ENCODE measurements at regions not wholly inside any gene's neighbourhood (a gene's known extent, or its start where the extent isn't known, plus 50 kb on each side); places are given as distances from the start of the nearest gene placed in this dataset.

GRCh38 chr20:16124911-16125776 is 448.1 kb downstream of the KIF16B start:
- TF ChIP-seq CTCF (IDR thresholded peaks at IDR 0.05; ENCODE audit: insufficient read depth, low read depth, low read length): no peak
- CTCF ChIA-PET: no interaction called here
- Histone ChIP-seq H3K27me3 (ENCODE audit: control insufficient read depth, insufficient read depth, low read length) (no peaks in the 10 kb centered on the region), H3K36me3 (ENCODE audit: control insufficient read depth, insufficient read depth, low read length) (no peaks in the 10 kb centered on the region), H3K4me3 (ENCODE audit: low read depth, low read length) (no peak overlapping the region)
- POLR2A ChIA-PET: no interaction called here
- DNase-seq (ENCODE audit: low read depth): no peak

GRCh38 chr20:16124491-16124890 is 448.8 kb downstream of the KIF16B start:
- ChIA-PET POLR2A (no interaction called here), CTCF (no interaction called here)
- no peaks in the 10 kb centered on the region for H3K27me3 ChIP-seq (ENCODE audit: control insufficient read depth, insufficient read depth, low read length)
- no peak for DNase-seq (ENCODE audit: low read depth)
- H3K36me3 ChIP-seq (ENCODE audit: control insufficient read depth, insufficient read depth, low read length): no peaks in the 10 kb centered on the region
- TF ChIP-seq CTCF (IDR thresholded peaks at IDR 0.05; ENCODE audit: insufficient read depth, low read depth, low read length): no peak
- H3K4me3 ChIP-seq (ENCODE audit: low read depth, low read length): no peak overlapping the region

- DNase-seq (ENCODE audit: low read depth): no peak
- POLR2A ChIA-PET: no interaction called here
- CTCF ChIA-PET: no interaction called here
- Histone ChIP-seq H3K4me3 (ENCODE audit: low read depth, low read length) (no peak overlapping the region), H3K27me3 (ENCODE audit: control insufficient read depth, insufficient read depth, low read length) (no peaks in the 10 kb centered on the region), H3K36me3 (ENCODE audit: control insufficient read depth, insufficient read depth, low read length) (no peaks in the 10 kb centered on the region)
- TF ChIP-seq CTCF (IDR thresholded peaks at IDR 0.05; ENCODE audit: insufficient read depth, low read depth, low read length): no peak
Observed at GRCh38 chr20:16123623-16124022, 449.6 kb downstream of the KIF16B start.

- no peak for TF ChIP-seq CTCF (IDR thresholded peaks at IDR 0.05; ENCODE audit: insufficient read depth, low read depth, low read length)
- Histone ChIP-seq H3K4me3 (ENCODE audit: low read depth, low read length) (no peak overlapping the region), H3K27me3 (ENCODE audit: control insufficient read depth, insufficient read depth, low read length) (no peaks in the 10 kb centered on the region), H3K36me3 (ENCODE audit: control insufficient read depth, insufficient read depth, low read length) (no peaks in the 10 kb centered on the region)
- POLR2A ChIA-PET: no interaction called here
- CTCF ChIA-PET: interaction anchor here (1.3 kb wide), 1 partner anchor 24 kb away, joined by 3 read pairs; no protein-coding TSS in a partner anchor
- DNase-seq (ENCODE audit: low read depth): no peak
Observed at GRCh38 chr20:16119909-16120308, 453.3 kb downstream of the KIF16B start.

GRCh38 chr20:16115911-16116552 is 457.2 kb downstream of the KIF16B start:
- ChIA-PET POLR2A (no interaction called here), CTCF (interaction anchor here (1.8 kb wide), 1 partner anchor 10 kb away, joined by 4 read pairs; no protein-coding TSS in a partner anchor)
- TF ChIP-seq CTCF (IDR thresholded peaks at IDR 0.05; ENCODE audit: insufficient read depth, low read depth, low read length): no peak
- H3K36me3 ChIP-seq (ENCODE audit: control insufficient read depth, insufficient read depth, low read length): no peaks in the 10 kb centered on the region
- no peaks in the 10 kb centered on the region for H3K27me3 ChIP-seq (ENCODE audit: control insufficient read depth, insufficient read depth, low read length)
- no peak for DNase-seq (ENCODE audit: low read depth)
- no peak overlapping the region for H3K4me3 ChIP-seq (ENCODE audit: low read depth, low read length)
